Panc1 (cell line): ENCODE measurements at regions not wholly inside any gene's neighbourhood (a gene's known extent, or its start where the extent isn't known, plus 50 kb on each side); places are given as distances from the start of the nearest gene placed in this dataset.

Experiments
- ATAC-seq: fragments of 200-7000 bp; cut with Tn5 transposase; 2 replicates; pipeline ENCODE4 v1.9.1; 2020; ENCODE audit warnings: mild to moderate bottlenecking, moderate library complexity
- BruUV-seq: library from RNA; stranded (reverse); fragments of 400-500 nt; replicated peaks from 2 replicates; lab custom pipeline; 2021; lab: Mats Ljungman, UMichigan
- CTCF ChIA-PET: fragments of 300-600 bp; sonication (Branson Sonifier 250); formaldehyde crosslinking; loops from one replicate; lab custom pipeline; 2022; ENCODE audit warnings: antibody characterized with exemption; lab: Charles Lee
- POLR2A ChIA-PET: fragments of 300-600 bp; sonication (Branson Sonifier 250); formaldehyde crosslinking; loops from one replicate; lab custom pipeline; 2022; ENCODE audit warnings: antibody characterized with exemption; lab: Charles Lee
- DNase-seq: peaks from one replicate; pipeline ENCODE4 v3.0.0-alpha.2; 2010; ENCODE audit warnings: low read depth, low spot score
- H3K27ac ChIP-seq: 2 replicates; pipeline ENCODE4 v1.5.1; 2011; ENCODE audit warnings: mild to moderate bottlenecking, low read length, inconsistent platforms
- H3K27me3 ChIP-seq: fragments of 200-500 bp; sonication (Bioruptor generic); 2 replicates; pipeline ENCODE4 v1.6.0; 2014; ENCODE audit warnings: low read length, inconsistent platforms; ENCODE audit not compliant: control insufficient read depth, insufficient read depth
- H3K36me3 ChIP-seq: fragments of 200-500 bp; sonication (Bioruptor generic); 2 replicates; pipeline ENCODE4 v1.5.1; 2014; ENCODE audit warnings: inconsistent platforms, mild to moderate bottlenecking, low read length, moderate library complexity; ENCODE audit not compliant: control insufficient read depth, insufficient read depth
- H3K4me1 ChIP-seq: 2 replicates; pipeline ENCODE4 v1.5.1; 2011; ENCODE audit warnings: inconsistent platforms, mild to moderate bottlenecking, low read length, moderate library complexity; ENCODE audit not compliant: control insufficient read depth, insufficient read depth
- H3K4me3 ChIP-seq, 2 experiments: 2 replicates each; pipeline ENCODE4 v1.5.1; 2011 to 2012; ENCODE audit warnings: low read depth in 2 of 2, low read length in 2 of 2, mild to moderate bottlenecking in 2 of 2, inconsistent platforms in 1 of 2, moderate library complexity in 1 of 2
- H3K9me3 ChIP-seq: fragments of 200-500 bp; sonication (Bioruptor generic); 2 replicates; pipeline ENCODE4 v1.5.1; 2014; ENCODE audit warnings: low read depth, mild to moderate bottlenecking, inconsistent platforms, low read length, moderate library complexity; ENCODE audit not compliant: control insufficient read depth, insufficient read depth
- CTCF ChIP-seq: fragments of 450-650 bp; IDR thresholded peaks from 2 replicates; pipeline ENCODE4 v1.5.1; 2017; ENCODE audit warnings: mild to moderate bottlenecking
- POLR2AphosphoS5 ChIP-seq: IDR thresholded peaks from 2 replicates; pipeline ENCODE4 v1.6.1; 2012; ENCODE audit warnings: mild to moderate bottlenecking, low read depth, low read length, moderate library complexity
- REST ChIP-seq, 2 experiments: IDR thresholded peaks; 2 replicates each; pipeline ENCODE4 v1.6.1; 2011 to 2012; ENCODE audit warnings: low read depth in 2 of 2, control low read depth in 1 of 2, low read length in 1 of 2, mild to moderate bottlenecking in 1 of 2, moderate library complexity in 1 of 2; ENCODE audit not compliant: insufficient read depth in 1 of 2
- SIN3A ChIP-seq: IDR thresholded peaks from 2 replicates; pipeline ENCODE4 v1.6.1; 2012; ENCODE audit warnings: low read depth, mild to moderate bottlenecking, low read length, moderate library complexity, borderline replicate concordance; ENCODE audit not compliant: insufficient read depth
- TCF7L2 ChIP-seq: IDR thresholded peaks from 2 replicates; pipeline ENCODE4 v1.6.1; 2011; ENCODE audit warnings: mild to moderate bottlenecking, low read depth, low read length, inconsistent platforms
- in situ Hi-C: cut with HindIII; loops from 2 replicates; pipeline ENCODE4 v1.10.0; 2016; ENCODE audit warnings: low sequenced_read_pairs, low pct_unique_long_range_greater_than_20kb
- intact Hi-C: fragments of 100-400 bp; cut with micrococcal nuclease; formaldehyde crosslinking; loops from one replicate; pipeline ENCODE4 v1.10.0; 2022; ENCODE audit not compliant: unreplicated experiment

- Histone ChIP-seq H3K4me1 (no peaks in the 10 kb centered on the region), H3K4me3 (no peak overlapping the region), H3K27ac (no peak overlapping the region), H3K9me3 (peaks cover 35% of the 10 kb centered on the region; the same call in 1 of the 2 replicates), H3K27me3 (no peaks in the 10 kb centered on the region), H3K36me3 (no peaks in the 10 kb centered on the region)
- ATAC-seq (no peak), DNase-seq (no peak)
- ChIA-PET POLR2A (no interaction called here), CTCF (no interaction called here)
- intact Hi-C loops (no loop called here), in situ Hi-C loops (no loop called here)
- no peak for TF ChIP-seq CTCF
- no peak for TF ChIP-seq TCF7L2
- TF ChIP-seq POLR2AphosphoS5: no peak
- no TSS peak for BruUV-seq
These were observed 110.0 kb upstream of the RESF1 start for GRCh38 chr12:31849090-31849687.

- POLR2A ChIA-PET: no interaction called here
- DNase-seq: no peak
- no peak overlapping the region for H3K27ac ChIP-seq
- peaks cover 35% of the 10 kb centered on the region; the same call in 1 of the 2 replicates for H3K9me3 ChIP-seq
- intact Hi-C loops (no loop called here), in situ Hi-C loops (no loop called here)
- no peak for TF ChIP-seq CTCF
- TF ChIP-seq POLR2AphosphoS5: no peak
- no peak for TF ChIP-seq SIN3A
- TF ChIP-seq REST (IDR thresholded peaks at IDR 0.05; ENCODE audit: insufficient read depth in 1 of 2, low read depth in 2 of 2, low read length in 1 of 2): no peak
- TF ChIP-seq TCF7L2: no peak
- H3K27me3 ChIP-seq: no peaks in the 10 kb centered on the region
- H3K4me3 ChIP-seq: no peak overlapping the region
- BruUV-seq: no TSS peak
- H3K4me1 ChIP-seq: no peaks in the 10 kb centered on the region
- CTCF ChIA-PET: no interaction called here
- ATAC-seq: no peak
- no peaks in the 10 kb centered on the region for H3K36me3 ChIP-seq
These were observed 112.8 kb upstream of the RESF1 start for GRCh38 chr12:31846405-31846804.
